NCI-H1092 treated with DMSO at 0.1 percent for 48 hours (cell line): ENCODE measurements at regions not wholly inside any gene's neighbourhood (a gene's known extent, or its start where the extent isn't known, plus 50 kb on each side); places are given as distances from the start of the nearest gene placed in this dataset.
A peak's percentile ranks its signal among the peaks of the same experiment; 100 is the strongest.

Experiments used
- DNase-seq: peaks from one replicate; lab custom pipeline; 2025; lab: John Stamatoyannopoulos, UW

- no peak for DNase-seq
Observed at GRCh38 chrX:20322887-20323286, 56.2 kb upstream of the RPS6KA3 start.

DNA sequence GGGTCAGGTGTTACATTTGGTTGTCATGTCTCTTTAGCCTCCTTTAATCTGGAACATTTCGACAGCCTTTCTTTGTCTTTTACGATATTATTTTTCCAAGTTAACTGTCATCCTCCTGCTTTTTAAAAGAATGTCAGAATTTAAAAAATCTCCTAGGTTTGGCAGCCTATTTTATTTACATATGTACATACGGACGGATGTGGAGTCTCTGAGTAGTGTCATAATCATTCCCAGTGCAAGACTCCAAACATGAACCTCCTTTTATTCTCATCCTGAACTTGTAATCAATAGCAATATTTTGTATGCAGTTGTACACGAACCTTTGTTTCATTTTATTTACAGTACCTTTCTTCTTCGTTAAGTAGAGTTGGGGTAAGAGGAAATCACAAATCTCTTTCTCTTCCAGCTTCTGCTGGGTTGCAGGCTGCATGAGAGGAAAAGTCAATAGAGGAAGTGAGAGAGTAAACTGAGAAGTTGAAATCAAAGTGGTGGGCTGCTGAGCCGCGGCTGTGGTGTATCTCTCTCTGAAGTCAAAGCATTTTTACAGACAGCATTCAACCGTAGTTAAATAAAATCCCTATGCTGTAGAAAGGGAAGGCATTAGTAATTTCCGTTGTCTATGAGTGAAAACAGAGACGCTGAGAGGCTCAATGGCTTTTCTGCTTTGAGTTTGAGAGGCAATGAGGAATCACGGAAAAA is 53.9 kb upstream of the RPS6KA3 start:
- DNase-seq = peak; percentile 23

DNA sequence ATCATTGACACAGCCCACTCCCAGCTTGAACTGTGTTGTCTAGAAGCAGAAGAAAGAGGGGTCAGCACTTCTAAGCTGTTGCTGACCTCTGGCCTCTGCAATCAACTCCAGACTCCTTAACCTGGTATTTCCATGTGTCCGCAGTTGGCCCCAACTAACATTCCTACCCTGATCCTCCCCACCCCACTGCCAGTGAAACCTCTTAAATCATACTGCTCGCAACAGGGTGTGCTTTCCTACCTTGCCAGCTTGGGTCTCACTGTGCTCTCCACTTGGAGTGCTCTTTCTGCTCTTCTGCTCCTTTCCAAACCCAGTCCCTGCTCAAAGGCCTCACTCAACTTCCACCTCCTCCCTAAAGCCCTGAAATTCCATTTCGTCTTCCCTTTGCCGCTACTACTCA is 52.3 kb upstream of the RPS6KA3 start:
- DNase-seq = no peak

DNA sequence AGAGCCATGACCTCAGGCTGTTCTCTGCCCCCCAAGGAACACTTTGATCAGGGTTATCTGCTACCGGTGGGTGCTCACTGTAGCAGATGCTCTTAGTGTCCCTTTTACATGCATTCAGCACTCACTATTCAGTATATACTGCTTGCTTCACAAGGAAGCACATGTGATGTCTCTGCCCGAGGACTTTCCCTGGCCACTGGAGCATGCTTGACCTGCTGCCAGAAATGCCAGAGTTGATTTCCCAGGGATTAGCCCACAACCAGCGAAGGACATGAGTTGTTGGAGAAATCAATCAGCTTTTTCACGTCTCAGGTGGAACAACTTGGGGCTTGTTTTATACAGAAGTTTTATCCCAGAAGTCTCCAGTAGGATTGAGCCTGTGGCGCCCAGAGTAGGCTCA is 51.2 kb upstream of the RPS6KA3 start:
- no peak for DNase-seq
